NCI-H446 (cell line): ENCODE measurements at regions not wholly inside any gene's neighbourhood (a gene's known extent, or its start where the extent isn't known, plus 50 kb on each side); places are given as distances from the start of the nearest gene placed in this dataset.

Experiments
- DNase-seq, 2 experiments: peaks; one replicate each; lab custom pipeline; 2025; lab: John Stamatoyannopoulos, UW

DNA sequence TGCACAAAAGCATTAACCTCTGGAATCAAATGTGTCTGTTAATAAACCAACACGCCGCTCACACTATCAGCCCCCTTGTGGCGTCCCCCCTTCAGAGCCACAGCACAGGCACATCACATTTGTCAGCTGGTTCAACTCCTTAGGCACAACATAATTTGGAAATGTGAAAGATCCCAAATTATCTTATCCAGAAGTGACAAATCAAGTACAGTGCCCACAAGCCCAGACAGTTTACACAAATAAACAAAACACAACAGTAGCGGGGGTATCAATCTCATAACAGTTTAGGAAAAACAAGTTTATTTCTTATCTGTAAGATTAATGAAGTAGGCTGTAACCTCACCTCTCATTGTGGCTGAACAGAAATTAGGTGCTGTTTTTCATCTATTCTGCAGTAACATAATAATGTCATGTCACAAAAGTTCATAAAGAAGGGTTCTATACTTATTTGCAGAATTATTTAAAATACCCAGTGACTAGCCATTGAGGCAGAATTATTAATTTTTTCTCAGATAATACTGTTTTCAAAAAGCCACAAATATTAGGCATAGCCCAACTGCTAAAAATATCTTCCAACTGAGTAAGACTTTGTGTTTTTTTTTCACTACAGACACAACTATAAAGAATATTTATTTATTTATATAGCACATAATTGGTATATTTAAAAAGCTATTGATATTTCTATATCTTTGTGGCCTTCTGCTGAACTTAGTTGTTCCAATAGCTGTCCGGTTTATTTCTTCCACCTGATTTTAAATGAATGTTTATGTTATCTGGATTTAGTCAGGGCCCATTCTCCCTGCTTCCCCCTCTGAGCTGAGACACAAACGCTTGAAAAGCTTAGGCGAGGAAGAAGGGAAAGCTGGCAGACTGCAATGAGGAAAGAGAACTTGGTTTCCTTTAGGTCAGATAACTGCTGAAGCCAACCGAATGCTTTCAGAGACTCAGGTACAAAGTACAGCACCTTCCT, 214.7 kb downstream of the QDPR start:
- DNase-seq, result no peak

- no peak for DNase-seq
Measured at GRCh38 chr4:17293901-17294300, 218.0 kb downstream of the QDPR start.

GRCh38 chr4:17288151-17288550, 223.7 kb downstream of the QDPR start:
- DNase-seq, result no peak

GRCh38 chr4:17286752-17287460, 225.0 kb downstream of the QDPR start:
- no peak for DNase-seq

GRCh38 chr4:17285747-17286146, 226.1 kb downstream of the QDPR start:
- no peak for DNase-seq

DNA sequence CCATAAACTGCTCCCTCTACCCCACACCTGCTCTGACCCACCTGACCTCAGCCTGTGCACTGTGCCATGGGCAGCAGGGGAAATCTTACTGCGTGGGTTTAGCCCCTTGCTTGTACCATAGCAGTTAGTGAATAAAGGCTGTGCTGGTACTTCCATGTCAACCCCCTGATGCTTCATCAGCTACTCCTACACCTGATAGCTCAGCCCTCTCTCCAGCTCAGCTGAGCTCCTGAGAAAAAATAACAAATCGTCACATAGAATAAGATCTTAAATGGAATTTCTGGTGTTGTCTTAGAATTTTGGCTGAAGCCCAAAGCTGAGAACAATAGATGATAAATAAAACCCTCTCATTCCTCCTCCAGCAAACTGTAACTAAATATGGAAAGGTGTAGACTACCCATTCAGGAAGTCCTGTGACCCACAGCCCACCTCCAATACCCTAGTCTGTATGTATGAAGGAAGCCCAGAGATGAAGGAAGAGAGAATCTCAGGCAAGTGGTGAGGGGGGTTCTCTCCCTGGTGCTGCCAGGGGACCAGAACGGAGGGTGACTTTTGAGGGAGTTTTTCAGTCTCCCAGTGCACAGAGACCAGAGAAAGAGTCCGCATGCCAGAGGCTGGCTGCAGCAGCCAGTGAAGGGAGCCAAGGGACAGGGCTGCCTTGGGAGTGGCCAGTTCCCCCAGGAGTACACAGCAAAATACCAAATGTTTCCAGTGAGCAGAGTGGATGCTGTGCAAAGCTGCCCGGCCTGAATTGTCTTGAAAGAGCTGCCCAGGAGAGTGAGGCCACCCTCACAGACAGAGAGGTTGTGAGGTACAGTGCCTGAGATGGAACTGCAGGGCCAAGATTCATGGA, 227.3 kb downstream of the QDPR start:
- DNase-seq, result no peak

GRCh38 chr4:17283832-17284231, 228.1 kb downstream of the QDPR start:
- no peak for DNase-seq

DNA sequence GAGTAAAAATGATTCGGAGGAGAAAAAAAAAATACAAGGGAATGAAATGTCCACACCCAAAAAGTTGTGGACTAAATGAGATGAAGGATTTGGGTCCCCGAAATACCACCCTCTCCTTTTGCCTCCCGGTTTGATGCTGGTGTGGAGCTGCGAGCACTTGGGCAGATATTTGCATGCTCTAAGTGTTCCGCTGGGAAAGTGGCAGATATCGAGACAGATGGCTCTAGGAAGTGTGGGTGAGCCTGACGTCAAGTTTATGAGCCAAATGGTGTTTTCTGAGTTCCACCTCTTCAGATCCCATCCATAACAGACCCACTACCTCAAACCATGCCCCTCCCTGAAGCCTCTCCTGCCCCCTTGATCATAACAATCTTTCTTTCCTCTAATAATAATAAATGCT, 228.6 kb downstream of the QDPR start:
- DNase-seq, result no peak

DNA sequence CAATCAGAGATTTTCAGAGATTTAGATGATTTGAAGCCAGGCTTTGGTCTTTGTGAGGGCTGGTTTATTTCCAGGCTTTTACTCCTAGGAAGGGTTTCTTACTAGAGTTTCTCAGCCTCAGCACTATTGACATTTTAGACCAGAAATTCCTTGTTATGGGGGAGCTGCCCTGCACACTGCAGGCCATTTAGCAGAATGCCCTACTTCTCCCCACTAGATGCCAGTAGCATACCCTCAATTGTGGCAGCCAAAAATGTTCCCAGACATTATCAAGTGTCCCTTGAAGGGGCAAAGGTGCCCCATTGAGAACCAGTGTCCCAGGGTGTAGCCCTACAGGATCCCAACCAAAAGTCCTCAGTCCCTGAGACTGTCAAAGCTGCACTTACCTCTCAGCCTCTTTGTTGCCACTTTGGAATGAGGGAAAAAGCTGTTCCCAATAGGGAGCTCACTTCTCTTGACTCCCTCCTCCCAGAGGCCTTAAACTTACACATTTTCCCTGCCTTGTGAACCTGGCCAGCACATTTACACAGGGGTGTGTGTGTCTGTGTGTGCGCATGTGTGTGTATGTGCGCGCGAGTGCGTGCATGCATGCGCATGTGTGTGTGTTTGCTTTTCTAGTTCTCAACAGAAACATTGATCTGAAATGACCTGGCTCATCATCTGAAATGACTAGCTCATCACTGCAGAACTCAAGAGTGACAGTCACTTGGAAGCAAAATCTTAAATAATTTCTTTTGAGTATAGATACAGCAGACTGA, 231.4 kb downstream of the QDPR start:
- DNase-seq, result no peak

DNA sequence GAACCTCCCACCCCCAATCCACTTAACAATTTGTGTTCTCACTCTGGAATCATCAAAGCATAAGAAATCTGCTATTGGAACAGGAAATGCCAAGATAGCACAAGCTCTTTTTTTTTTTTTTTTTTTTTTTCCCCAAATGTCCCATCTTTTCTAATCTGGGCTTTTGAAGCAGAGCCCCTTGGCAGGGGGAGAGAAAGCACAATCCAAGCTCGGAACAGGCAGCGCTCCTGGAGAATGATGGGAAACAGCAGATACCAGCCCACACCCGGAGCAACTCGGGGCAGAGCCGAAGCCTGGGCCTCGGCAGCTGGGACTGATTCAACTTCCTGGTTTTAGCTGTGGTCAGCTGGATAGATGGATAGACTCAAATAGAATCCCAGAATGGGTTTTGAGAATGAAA, 235.1 kb downstream of the QDPR start:
- no peak for DNase-seq

DNA sequence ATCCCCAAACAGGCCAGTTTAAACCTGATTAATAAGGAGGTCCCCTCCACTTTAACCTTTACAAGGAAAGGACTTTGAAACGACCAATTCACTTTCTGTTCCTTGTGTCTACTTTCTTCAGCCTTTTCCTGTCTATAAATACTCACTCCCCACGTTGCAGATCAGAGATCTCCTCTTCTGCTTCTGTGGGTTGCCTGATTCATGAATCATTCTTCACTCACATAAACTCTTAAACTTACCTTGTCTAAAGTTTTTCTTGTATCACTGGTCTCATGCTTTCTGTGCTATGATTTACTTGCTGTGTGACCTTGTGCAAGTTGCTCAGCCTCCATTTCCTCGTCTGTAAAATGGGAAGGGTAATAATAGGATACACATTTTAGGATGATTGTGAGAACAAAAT, 236.1 kb downstream of the QDPR start:
- DNase-seq, result no peak

- DNase-seq, result no peak
Measured at GRCh38 chr4:17273047-17273446, 238.8 kb downstream of the QDPR start.

GRCh38 chr4:17272154-17272553, 239.7 kb downstream of the QDPR start:
- DNase-seq, result no peak

DNA sequence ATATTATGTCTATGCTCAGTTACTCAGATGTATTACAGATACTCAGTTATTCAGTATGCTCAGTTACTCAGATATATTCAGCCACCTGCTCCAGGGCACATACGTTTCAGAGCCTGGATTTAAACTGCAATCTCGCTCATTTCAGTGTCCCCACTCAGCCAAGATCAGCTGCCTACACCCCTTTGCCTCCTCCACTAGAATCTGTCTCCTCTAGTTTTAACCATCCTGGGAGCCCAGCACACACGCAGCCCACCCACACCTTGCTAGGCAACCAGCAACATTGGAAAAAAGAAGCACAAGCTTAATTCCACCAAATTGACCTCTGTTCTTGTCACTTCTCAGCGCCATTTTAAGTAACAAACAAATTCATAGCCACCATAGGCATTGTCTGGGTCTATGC, 246.2 kb downstream of the QDPR start:
- DNase-seq, result no peak

- DNase-seq, result no peak
Measured at GRCh38 chr4:17265139-17265538, 246.8 kb downstream of the QDPR start.

DNA sequence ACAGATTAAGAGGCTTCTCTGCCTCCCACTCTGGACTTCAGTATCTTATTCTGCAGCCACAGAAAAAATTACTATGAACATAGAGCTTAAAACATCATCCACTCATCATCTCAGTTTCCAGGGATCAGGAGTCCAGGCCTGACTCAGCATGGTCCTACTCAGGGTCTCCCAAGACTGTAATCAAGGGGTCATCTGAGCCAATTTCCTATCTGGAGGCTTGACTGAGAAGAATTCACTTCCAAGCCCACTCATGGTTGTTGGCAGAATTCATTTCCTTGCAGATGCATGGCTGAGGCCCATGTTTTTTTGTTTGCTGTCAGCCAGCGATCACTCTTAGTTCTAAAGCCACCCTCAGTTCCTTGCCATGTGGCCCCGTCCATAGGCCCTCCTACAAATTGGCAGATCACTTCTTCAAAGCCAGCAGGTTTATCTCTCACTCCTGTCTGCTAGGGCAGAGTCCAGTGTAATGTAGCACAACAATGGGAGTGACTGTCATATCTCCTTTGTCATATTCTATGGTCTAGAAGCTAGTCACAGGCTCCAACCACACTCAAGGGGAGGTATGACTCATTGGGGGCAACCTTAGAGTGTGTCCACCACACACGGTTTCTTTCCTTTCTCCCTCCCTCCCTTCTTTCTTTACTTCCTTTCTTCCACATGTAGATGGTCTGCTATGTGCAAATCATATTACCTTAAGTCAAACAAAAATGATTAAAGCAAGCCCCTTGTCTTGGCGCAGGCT, 251.6 kb downstream of the QDPR start:
- DNase-seq, result no peak

DNA sequence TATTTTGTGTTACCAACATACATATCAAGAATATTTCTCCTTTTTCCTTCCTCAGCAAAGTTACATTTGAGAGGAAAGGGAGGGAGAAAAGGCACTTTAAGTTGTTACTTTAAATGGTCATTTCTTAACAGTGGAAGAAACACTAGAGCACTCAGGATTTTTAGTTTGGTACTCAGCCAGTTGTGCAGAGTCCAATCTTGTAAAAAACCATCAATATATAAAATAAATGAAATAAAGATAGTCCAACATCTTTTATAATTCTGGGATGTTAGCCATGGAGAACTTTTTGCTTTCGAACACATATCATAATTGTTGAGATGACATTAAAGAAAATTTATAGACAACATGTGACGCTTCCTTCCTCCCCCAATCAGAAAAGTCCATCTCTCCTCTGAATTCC, 253.8 kb downstream of the QDPR start:
- no peak for DNase-seq

- DNase-seq, result no peak
Measured at GRCh38 chr4:17252131-17252530, 259.8 kb downstream of the QDPR start.

DNA sequence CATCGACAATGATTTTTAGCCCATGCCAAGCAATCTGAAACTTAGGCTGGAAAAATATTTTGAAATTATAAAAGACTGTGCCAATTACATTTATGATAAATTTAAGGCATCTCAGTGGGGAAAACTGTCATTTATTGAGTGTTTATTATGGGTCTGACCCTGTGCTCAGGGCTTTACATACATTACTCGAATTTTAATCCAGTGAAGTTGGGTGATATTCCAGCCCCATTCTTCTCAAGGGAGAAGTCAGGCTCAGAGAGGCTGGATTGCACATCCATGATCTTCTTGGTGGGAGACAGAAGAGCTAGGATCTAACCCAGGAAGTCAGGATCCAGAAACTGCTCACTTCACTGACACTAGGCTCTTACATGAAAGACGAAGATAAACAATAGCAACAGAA, 260.8 kb downstream of the QDPR start:
- DNase-seq, result no peak

- no peak for DNase-seq
Measured at GRCh38 chr4:17250591-17250990, 261.3 kb downstream of the QDPR start.

DNA sequence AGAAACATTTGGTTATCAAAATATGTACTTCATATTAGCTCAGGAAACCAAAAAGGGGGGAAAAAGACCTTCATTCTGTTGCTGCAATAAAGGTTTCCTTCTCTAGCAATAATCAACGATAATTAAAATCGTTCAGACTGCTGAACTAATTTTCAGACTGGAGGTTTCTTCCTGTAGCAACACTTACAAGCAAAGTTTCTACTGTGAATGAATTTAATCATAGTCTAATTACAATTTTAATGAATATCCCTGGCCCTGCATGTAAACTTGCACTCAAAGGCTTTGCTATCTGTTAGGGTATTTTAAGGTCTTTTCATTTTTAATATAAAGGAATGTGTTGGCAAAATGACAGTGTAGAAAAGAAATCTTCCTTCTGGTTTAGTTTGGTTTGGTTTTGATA, 265.2 kb downstream of the QDPR start:
- DNase-seq, result no peak
